Nephron progenitor cell (in vitro differentiated cells): ENCODE measurements at regions not wholly inside any gene's neighbourhood (a gene's known extent, or its start where the extent isn't known, plus 50 kb on each side); places are given as distances from the start of the nearest gene placed in this dataset.

Experiments
- DNase-seq: peaks from one replicate; pipeline ENCODE4 v3.0.0; 2021
- H3K27ac Mint-ChIP-seq: 2 replicates; pipeline ENCODE4 v1.8.0; 2021; ENCODE audit warnings: mild to moderate bottlenecking, moderate library complexity, mixed read lengths
- H3K27me3 Mint-ChIP-seq: 2 replicates; pipeline ENCODE4 v1.8.0; 2021; ENCODE audit warnings: mild to moderate bottlenecking, low read depth, mixed read lengths; ENCODE audit not compliant: poor library complexity
- H3K36me3 Mint-ChIP-seq: 2 replicates; pipeline ENCODE4 v1.8.0; 2021; ENCODE audit warnings: low read depth, mixed read lengths
- H3K4me1 Mint-ChIP-seq: 2 replicates; pipeline ENCODE4 v1.8.0; 2021; ENCODE audit warnings: mixed read lengths
- H3K4me3 Mint-ChIP-seq: 2 replicates; pipeline ENCODE4 v1.8.0; 2021; ENCODE audit warnings: mild to moderate bottlenecking, moderate library complexity, mixed read lengths
- H3K9me3 Mint-ChIP-seq: 2 replicates; pipeline ENCODE4 v1.8.0; 2021; ENCODE audit warnings: mild to moderate bottlenecking, moderate library complexity, mixed read lengths
- TF ChIP-seq, protein P1 (sequence below): fragments of 200-600 bp; sonication (generic); IDR thresholded peaks from 2 replicates; pipeline ENCODE4 v1.5.0; 2021; ENCODE audit warnings: antibody characterized with exemption

DNA sequence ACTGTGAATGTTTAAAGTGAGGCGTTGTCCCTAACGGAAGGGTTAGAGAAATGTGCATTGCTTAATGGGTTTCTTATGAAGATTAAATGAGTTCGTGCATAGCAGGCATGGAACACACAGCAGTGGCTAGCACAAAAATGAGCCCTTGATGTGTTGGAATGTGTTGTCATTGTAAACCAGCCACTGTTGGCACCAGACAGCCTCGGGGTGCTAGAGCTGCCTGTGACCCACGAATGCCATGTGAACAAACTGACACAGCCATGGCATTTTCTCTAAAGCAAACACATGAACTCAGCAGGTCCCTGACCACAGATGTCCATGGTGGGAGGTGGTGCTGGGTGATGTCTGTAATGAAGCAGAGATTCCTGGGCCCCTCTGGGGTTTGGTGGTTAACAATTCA, 111.1 kb upstream of the DPP6 start:
- Mint-ChIP-seq H3K9me3 (peaks cover 95% of the 10 kb centered on the region), H3K4me1 (no peaks in the 10 kb centered on the region), H3K27me3 (peaks cover 7% of the 10 kb centered on the region), H3K4me3 (no peak overlapping the region), H3K27ac (no peak overlapping the region), H3K36me3 (peaks cover 5% of the 10 kb centered on the region)
- TF ChIP-seq, protein P1, sequence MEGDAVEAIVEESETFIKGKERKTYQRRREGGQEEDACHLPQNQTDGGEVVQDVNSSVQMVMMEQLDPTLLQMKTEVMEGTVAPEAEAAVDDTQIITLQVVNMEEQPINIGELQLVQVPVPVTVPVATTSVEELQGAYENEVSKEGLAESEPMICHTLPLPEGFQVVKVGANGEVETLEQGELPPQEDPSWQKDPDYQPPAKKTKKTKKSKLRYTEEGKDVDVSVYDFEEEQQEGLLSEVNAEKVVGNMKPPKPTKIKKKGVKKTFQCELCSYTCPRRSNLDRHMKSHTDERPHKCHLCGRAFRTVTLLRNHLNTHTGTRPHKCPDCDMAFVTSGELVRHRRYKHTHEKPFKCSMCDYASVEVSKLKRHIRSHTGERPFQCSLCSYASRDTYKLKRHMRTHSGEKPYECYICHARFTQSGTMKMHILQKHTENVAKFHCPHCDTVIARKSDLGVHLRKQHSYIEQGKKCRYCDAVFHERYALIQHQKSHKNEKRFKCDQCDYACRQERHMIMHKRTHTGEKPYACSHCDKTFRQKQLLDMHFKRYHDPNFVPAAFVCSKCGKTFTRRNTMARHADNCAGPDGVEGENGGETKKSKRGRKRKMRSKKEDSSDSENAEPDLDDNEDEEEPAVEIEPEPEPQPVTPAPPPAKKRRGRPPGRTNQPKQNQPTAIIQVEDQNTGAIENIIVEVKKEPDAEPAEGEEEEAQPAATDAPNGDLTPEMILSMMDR = no peak
- no peak for DNase-seq

DNA sequence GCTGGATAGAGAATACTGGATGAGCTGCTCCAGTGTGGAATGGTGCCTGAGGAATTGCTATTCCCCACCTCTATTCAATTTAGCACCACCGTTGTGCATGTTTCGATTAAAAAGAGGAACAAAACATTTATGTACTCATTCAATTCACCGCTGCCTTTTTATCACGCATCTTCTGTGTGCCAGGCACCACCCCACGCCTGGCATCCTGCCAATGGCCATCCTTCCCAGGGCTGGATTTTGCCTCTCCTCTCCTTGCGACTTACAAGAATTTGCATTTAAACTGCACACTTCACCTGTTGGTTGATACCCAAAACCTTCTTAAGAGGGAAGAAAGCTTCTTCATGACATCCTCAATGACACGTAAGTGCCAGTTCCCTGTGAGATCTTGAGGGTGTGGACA, 110.2 kb upstream of the DPP6 start:
- Mint-ChIP-seq H3K9me3 (peaks cover 93% of the 10 kb centered on the region), H3K27ac (no peak overlapping the region), H3K27me3 (peaks cover 6% of the 10 kb centered on the region), H3K4me3 (no peak overlapping the region), H3K36me3 (peaks cover 5% of the 10 kb centered on the region), H3K4me1 (no peaks in the 10 kb centered on the region)
- TF ChIP-seq, protein P1 = no peak
- no peak for DNase-seq

DNA sequence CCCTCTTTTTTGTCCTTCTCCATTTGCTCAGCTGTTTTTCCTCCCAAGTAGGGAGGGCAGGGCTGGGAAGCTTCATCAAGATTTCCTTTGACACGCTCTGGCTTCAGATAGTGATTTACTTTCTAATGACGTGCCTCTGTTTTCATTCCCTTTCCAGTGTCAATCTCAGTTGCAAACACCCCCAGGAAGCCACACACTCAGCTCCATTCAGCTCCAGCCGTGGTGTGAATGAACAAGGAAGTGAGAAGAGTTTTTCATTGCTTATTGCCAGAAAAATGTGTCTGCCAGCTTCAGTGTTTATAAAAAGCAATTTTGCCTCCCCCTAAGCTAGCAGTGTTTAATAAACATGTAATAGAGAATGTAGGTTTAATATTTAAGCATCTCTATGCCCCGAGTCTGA, 108.7 kb upstream of the DPP6 start:
- H3K27ac Mint-ChIP-seq = no peak overlapping the region
- no peaks in the 10 kb centered on the region for H3K4me1 Mint-ChIP-seq
- peaks cover 5% of the 10 kb centered on the region for H3K36me3 Mint-ChIP-seq
- no peak for DNase-seq
- peaks cover 90% of the 10 kb centered on the region for H3K9me3 Mint-ChIP-seq
- peaks cover 6% of the 10 kb centered on the region for H3K27me3 Mint-ChIP-seq
- TF ChIP-seq, protein P1 = no peak
- H3K4me3 Mint-ChIP-seq = no peak overlapping the region

DNA sequence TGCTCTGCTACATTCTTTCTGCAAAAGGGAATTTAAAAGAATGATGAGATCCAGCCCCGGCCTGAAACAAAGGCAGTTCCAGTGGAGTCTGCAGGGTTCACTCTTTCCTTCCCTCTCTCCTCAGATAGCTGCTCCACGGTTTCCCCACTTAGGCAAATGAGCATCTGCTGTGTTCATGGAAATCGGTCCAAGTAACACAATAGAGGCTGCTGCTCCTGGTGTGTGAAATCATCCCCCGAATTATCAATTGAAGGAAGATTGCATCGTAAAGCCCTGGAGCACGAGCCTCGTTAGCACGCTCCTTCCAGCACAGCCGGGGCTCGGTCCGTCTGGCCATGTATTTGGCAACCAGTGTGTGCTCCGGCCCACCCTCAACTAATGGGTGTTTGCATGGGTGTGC, 108.3 kb upstream of the DPP6 start:
- Mint-ChIP-seq H3K27ac (no peak overlapping the region), H3K27me3 (peaks cover 6% of the 10 kb centered on the region), H3K4me1 (no peaks in the 10 kb centered on the region), H3K9me3 (peaks cover 90% of the 10 kb centered on the region), H3K4me3 (no peak overlapping the region), H3K36me3 (peaks cover 5% of the 10 kb centered on the region)
- TF ChIP-seq, protein P1 = no peak
- no peak for DNase-seq

DNA sequence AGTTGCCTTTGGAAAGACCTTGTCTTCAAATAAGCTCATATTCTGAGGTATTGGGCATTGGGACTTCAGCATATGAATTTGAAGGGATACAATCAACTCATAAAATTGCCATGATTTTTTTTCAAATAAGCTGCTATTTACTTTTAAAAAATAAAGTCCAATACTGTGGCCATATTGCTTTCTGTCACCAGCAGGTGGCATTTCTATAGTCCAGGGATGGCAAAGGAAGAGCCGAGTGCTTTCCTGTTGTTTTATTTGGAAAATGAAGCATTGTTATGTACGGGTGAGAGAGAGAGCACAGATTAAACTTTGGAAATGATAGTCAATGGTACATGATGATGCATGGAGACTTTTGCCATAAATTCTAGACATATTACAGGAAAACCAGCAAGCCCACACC, 104.1 kb upstream of the DPP6 start:
- Mint-ChIP-seq H3K36me3 (peaks cover 5% of the 10 kb centered on the region), H3K4me3 (no peak overlapping the region), H3K27ac (no peak overlapping the region), H3K4me1 (no peaks in the 10 kb centered on the region), H3K9me3 (peaks cover 90% of the 10 kb centered on the region), H3K27me3 (peaks cover 6% of the 10 kb centered on the region)
- TF ChIP-seq, protein P1 = no peak
- no peak for DNase-seq

DNA sequence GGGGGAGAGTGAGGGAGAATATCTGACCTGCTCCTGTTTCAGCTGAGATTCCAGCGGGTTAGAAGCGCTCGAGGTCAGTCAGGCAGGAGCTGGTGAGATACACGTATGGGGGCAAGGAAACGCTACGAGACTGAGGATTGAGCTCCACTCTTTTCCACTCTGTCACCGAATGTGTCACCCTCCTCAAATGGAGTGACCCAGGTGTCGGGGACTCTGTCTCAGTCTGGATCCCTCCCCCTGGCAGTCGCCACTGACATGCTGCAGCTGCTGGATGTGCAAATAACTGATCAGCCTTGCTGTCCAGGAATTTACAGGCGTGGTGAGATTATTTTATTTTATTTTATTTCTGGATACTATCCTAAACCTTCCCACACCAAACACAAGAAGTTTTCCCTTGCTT, 100.9 kb upstream of the DPP6 start:
- H3K27ac Mint-ChIP-seq = no peak overlapping the region
- H3K27me3 Mint-ChIP-seq = peaks cover 3% of the 10 kb centered on the region
- no peak for DNase-seq

More for the DNA sequence above, 100.9 kb upstream of the DPP6 start:
- TF ChIP-seq, protein P1 = no peak
- Mint-ChIP-seq H3K9me3 (peaks cover 89% of the 10 kb centered on the region), H3K4me3 (no peak overlapping the region), H3K4me1 (no peaks in the 10 kb centered on the region), H3K36me3 (no peaks in the 10 kb centered on the region)
